ENCODE measurements at regions not wholly inside any gene's neighbourhood (a gene's known extent, or its start where the extent isn't known, plus 50 kb on each side); places are given as distances from the start of the nearest gene placed in this dataset.

DNA sequence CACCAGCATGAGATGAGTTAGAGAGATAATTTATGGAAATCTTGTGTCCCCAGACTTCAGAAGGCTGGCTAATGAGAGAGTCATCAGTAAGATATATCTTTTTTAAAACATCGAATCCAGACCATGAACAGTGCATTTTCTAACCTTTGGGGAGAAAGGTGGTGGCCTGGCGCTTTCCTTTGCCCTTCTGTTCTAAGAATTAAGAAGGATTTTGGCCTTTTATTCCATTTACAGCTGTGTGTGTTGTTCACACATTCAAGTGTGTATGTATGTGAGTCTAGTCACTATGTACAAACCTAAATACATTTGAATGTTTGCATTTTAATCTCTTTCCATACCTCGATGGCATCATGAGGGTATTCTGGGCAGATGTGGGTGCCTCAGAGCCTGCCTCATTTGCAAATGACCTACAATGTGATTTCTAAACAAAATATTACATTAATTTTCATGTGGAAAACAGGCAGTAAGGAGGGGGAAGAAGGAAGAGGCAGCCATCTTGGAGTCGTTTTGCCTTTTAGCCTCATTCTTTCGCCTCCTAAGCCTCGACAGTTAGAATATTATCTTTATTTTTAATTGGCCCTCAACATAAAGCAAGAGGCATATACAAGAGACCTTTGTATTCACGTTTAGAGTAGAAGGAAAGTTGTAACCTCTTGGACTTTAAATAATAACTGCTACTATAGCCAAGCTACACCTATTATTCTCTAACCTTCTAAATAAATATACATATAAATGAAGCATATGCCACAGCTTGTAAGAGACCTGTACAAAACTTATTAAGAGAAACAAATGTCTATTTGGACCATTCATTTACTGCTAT lies 125.3 kb upstream of the TMEM161B start:
- TF ChIP-seq GLIS3 (CRISPR knock-in tag; IDR thresholded peaks at IDR 0.05) (no peak), ZNF8 (CRISPR knock-in tag; IDR thresholded peaks at IDR 0.05) (no peak), PPARA (CRISPR knock-in tag; IDR thresholded peaks at IDR 0.05; ENCODE audit: borderline replicate concordance) (no peak), ZC3H10 (CRISPR knock-in tag; IDR thresholded peaks at IDR 0.05) (no peak), TCF4 (CRISPR knock-in tag; IDR thresholded peaks at IDR 0.05; ENCODE audit: borderline replicate concordance) (no peak), BACH2 (CRISPR knock-in tag; IDR thresholded peaks at IDR 0.05; ENCODE audit: borderline replicate concordance) (no peak), ESRRG (CRISPR knock-in tag; IDR thresholded peaks at IDR 0.05) (no peak), ZFP3 (CRISPR knock-in tag; IDR thresholded peaks at IDR 0.05) (no peak), ZNF70 (CRISPR knock-in tag; IDR thresholded peaks at IDR 0.05) (no peak)
- TF ChIP-seq, protein P1, sequence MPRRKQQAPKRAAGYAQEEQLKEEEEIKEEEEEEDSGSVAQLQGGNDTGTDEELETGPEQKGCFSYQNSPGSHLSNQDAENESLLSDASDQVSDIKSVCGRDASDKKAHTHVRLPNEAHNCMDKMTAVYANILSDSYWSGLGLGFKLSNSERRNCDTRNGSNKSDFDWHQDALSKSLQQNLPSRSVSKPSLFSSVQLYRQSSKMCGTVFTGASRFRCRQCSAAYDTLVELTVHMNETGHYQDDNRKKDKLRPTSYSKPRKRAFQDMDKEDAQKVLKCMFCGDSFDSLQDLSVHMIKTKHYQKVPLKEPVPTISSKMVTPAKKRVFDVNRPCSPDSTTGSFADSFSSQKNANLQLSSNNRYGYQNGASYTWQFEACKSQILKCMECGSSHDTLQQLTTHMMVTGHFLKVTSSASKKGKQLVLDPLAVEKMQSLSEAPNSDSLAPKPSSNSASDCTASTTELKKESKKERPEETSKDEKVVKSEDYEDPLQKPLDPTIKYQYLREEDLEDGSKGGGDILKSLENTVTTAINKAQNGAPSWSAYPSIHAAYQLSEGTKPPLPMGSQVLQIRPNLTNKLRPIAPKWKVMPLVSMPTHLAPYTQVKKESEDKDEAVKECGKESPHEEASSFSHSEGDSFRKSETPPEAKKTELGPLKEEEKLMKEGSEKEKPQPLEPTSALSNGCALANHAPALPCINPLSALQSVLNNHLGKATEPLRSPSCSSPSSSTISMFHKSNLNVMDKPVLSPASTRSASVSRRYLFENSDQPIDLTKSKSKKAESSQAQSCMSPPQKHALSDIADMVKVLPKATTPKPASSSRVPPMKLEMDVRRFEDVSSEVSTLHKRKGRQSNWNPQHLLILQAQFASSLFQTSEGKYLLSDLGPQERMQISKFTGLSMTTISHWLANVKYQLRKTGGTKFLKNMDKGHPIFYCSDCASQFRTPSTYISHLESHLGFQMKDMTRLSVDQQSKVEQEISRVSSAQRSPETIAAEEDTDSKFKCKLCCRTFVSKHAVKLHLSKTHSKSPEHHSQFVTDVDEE (CRISPR knock-in tag; IDR thresholded peaks at IDR 0.05), result no peak
- TF ChIP-seq, protein P2, sequence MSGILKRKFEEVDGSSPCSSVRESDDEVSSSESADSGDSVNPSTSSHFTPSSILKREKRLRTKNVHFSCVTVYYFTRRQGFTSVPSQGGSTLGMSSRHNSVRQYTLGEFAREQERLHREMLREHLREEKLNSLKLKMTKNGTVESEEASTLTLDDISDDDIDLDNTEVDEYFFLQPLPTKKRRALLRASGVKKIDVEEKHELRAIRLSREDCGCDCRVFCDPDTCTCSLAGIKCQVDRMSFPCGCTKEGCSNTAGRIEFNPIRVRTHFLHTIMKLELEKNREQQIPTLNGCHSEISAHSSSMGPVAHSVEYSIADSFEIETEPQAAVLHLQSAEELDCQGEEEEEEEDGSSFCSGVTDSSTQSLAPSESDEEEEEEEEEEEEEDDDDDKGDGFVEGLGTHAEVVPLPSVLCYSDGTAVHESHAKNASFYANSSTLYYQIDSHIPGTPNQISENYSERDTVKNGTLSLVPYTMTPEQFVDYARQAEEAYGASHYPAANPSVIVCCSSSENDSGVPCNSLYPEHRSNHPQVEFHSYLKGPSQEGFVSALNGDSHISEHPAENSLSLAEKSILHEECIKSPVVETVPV (CRISPR knock-in tag; IDR thresholded peaks at IDR 0.05), result no peak
- no peak for ATAC-seq

DNA sequence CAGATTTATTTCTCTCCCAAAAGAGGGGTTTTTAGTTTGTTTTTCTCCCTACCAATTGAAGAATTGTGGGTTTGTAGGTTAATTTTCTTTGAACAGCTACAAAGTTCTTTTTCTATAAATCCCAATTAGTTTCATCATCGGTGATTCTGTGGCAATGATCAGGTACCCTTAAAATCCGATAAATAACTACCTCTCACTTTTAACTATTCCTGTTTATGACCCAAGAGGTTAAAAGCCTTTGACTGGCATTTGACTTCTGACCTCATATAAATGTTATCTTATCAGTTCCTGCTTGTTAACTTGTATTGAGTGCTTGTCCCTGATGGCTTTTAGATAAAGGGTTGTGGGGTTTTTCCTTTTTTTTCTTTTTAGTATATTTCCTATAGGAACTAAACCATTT lies 124.4 kb upstream of the TMEM161B start:
- no peak for ATAC-seq
- no peak for TF ChIP-seq GLIS3 (CRISPR knock-in tag; IDR thresholded peaks at IDR 0.05)
- TF ChIP-seq, protein P2 (CRISPR knock-in tag; IDR thresholded peaks at IDR 0.05), result no peak
- TF ChIP-seq TOX (CRISPR knock-in tag; IDR thresholded peaks at IDR 0.05; ENCODE audit: borderline replicate concordance), result no peak
- TF ChIP-seq, protein P3, sequence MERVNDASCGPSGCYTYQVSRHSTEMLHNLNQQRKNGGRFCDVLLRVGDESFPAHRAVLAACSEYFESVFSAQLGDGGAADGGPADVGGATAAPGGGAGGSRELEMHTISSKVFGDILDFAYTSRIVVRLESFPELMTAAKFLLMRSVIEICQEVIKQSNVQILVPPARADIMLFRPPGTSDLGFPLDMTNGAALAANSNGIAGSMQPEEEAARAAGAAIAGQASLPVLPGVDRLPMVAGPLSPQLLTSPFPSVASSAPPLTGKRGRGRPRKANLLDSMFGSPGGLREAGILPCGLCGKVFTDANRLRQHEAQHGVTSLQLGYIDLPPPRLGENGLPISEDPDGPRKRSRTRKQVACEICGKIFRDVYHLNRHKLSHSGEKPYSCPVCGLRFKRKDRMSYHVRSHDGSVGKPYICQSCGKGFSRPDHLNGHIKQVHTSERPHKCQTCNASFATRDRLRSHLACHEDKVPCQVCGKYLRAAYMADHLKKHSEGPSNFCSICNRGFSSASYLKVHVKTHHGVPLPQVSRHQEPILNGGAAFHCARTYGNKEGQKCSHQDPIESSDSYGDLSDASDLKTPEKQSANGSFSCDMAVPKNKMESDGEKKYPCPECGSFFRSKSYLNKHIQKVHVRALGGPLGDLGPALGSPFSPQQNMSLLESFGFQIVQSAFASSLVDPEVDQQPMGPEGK (CRISPR knock-in tag; IDR thresholded peaks at IDR 0.05; ENCODE audit: borderline replicate concordance), result no peak
- TF ChIP-seq ZNF565 (CRISPR knock-in tag; conservative IDR thresholded peaks at IDR 0.05; ENCODE audit: low read depth), result no peak
- no peak for TF ChIP-seq RARB (CRISPR knock-in tag; IDR thresholded peaks at IDR 0.05)
- no peak for TF ChIP-seq ISL1 (CRISPR knock-in tag; IDR thresholded peaks at IDR 0.05)
- no peak for TF ChIP-seq CSDC2 (CRISPR knock-in tag; IDR thresholded peaks at IDR 0.05)
- TF ChIP-seq OSR1 (CRISPR knock-in tag; IDR thresholded peaks at IDR 0.05), result no peak
- no peak for TF ChIP-seq ZC3H10 (CRISPR knock-in tag; IDR thresholded peaks at IDR 0.05)
- TF ChIP-seq ZFP30 (CRISPR knock-in tag; IDR thresholded peaks at IDR 0.05), result no peak
- no peak for TF ChIP-seq ZFP3 (CRISPR knock-in tag; IDR thresholded peaks at IDR 0.05)
- no peak for TF ChIP-seq POU6F1 (CRISPR knock-in tag; IDR thresholded peaks at IDR 0.05; ENCODE audit: borderline replicate concordance, low read depth)
- no peak for TF ChIP-seq SNAI2 (CRISPR knock-in tag; IDR thresholded peaks at IDR 0.05)
- TF ChIP-seq ZNF8 (CRISPR knock-in tag; IDR thresholded peaks at IDR 0.05), result no peak
- no peak for TF ChIP-seq BACH2 (CRISPR knock-in tag; IDR thresholded peaks at IDR 0.05; ENCODE audit: borderline replicate concordance)
